Fibroblast of the aortic adventitia (primary cell): ENCODE measurements at regions not wholly inside any gene's neighbourhood (a gene's known extent, or its start where the extent isn't known, plus 50 kb on each side); places are given as distances from the start of the nearest gene placed in this dataset.
"Not testable (repeated sequence)": the region's sequence is repeated elsewhere in the genome, so short reads cannot be mapped to it uniquely, and the experiment has no call there.

Source experiments
- DNase-seq: peaks from one replicate; pipeline ENCODE4 v3.0.0-alpha.2; 2010; ENCODE audit warnings: low read depth
- H3K4me3 ChIP-seq: 2 replicates; pipeline ENCODE4 v1.5.1; 2011; ENCODE audit warnings: low read depth, mild to moderate bottlenecking, control low read depth, low read length, moderate library complexity
- CTCF ChIP-seq: IDR thresholded peaks from 2 replicates; pipeline ENCODE4 v1.5.1; 2011; ENCODE audit warnings: mild to moderate bottlenecking, low read length, control low read depth, inconsistent platforms; ENCODE audit not compliant: insufficient read depth

GRCh38 chr2:166768393-166769123 lies 119.7 kb upstream of the XIRP2 start:
- no peak for DNase-seq
- no peak overlapping the region for H3K4me3 ChIP-seq
- TF ChIP-seq CTCF, result no peak

DNA sequence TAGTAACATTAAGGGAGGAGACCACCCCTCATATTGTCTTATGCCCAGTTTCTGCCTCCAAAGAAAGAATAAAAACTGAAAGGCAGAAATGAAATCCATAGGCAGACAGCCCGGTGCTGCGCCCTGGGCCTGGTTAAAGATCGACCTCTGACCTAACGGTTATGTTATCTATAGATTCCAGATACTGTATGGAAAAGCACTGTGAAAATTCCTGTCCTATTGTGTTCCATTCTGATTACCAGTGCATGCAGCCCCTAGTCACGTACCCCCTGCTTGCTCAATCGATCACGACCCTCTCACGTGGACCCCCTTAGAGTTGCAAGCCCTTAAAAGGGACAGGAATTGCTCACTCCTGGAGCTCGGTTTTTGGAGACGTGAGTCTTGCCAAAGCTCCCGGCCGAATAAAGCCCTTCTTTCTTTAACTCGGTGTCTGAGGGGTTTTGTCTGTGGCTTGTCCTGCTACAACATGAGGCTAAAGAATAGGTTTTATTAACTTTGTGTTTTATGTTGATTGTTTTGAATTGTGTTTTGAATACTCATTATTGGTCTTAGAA lies 121.4 kb upstream of the XIRP2 start:
- DNase-seq, H3K4me3 ChIP-seq: not testable (repeated sequence)

DNA sequence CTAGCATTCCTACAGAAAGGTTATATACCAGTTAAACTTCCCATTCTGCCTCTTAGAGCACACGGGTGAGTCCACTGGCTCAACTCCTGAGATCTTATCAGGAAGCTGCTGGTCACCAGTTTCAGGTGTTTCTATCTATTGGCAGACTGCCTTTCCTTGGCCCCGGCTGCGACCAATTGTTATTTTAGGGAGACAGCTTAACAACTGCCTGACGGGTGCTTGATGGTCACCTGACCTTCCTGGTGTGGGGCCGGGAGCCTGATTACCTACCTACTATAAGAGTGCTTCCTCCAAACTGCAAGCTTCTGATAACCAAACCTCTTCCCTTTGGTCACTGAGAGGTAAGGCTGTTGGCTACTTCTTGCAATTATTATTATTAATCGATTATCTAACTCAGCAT lies 122.1 kb upstream of the XIRP2 start:
- H3K4me3 ChIP-seq, result no peak overlapping the region
- TF ChIP-seq CTCF, result no peak
- DNase-seq, result no peak

GRCh38 chr2:166765141-166765540 lies 123.1 kb upstream of the XIRP2 start:
- no peak overlapping the region for H3K4me3 ChIP-seq
- no peak for DNase-seq
- TF ChIP-seq CTCF, result no peak

- no peak for TF ChIP-seq CTCF
- H3K4me3 ChIP-seq, result no peak overlapping the region
- DNase-seq, result no peak
These were observed 123.6 kb upstream of the XIRP2 start for GRCh38 chr2:166764702-166765101.

GRCh38 chr2:166764216-166764615 lies 124.1 kb upstream of the XIRP2 start:
- DNase-seq, result no peak
- TF ChIP-seq CTCF, result no peak
- no peak overlapping the region for H3K4me3 ChIP-seq

GRCh38 chr2:166762746-166763145 lies 125.5 kb upstream of the XIRP2 start:
- no peak for DNase-seq
- no peak overlapping the region for H3K4me3 ChIP-seq
- no peak for TF ChIP-seq CTCF
